ENCODE measurements at regions not wholly inside any gene's neighbourhood (a gene's known extent, or its start where the extent isn't known, plus 50 kb on each side); places are given as distances from the start of the nearest gene placed in this dataset.

DNA sequence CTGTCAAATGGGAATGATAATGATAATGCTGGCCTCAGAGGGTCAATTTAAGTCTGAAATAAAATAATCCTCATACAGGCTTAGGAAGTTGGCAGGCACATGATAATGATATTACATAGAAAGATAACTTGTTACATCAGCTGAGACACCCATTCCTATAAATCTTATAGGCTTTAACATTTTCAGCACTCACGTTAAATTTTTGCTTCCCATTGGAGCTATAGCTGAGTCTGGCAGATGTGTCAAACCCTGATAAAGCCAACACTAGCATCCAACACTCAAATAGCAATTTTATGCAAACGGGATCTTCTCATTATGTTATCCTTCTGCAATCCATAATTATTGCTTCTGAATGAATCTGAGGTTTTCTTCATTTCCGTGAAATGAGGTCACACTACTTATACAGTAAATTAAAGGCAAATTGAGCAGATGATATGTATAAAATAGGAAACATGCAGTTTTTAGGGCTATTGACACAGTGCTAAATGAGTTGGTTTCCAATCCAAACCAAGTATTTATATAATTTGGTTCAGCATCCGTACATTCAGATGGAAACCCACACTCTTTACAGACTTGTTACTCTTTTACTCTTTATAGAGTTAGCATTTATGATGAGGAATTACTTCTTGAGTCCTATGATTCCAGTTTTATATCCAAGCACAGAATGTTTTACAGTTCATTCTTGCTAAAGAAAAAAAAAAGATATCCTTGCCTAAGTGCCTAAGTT is 481.6 kb downstream of the BTBD3 start:
- Mint-ChIP-seq H3K27ac (ENCODE audit: unreplicated experiment) (no peak overlapping the region), H3K27me3 (ENCODE audit: low read depth) (no peaks in the 10 kb centered on the region), H3K9me3 (peaks cover 5% of the 10 kb centered on the region), H3K4me3 (no peak overlapping the region), H3K36me3 (ENCODE audit: low read depth) (no peaks in the 10 kb centered on the region), H3K4me1 (no peaks in the 10 kb centered on the region)
- no peak for DNase-seq (ENCODE audit: low read depth, low spot score)
- TF ChIP-seq, protein P1, sequence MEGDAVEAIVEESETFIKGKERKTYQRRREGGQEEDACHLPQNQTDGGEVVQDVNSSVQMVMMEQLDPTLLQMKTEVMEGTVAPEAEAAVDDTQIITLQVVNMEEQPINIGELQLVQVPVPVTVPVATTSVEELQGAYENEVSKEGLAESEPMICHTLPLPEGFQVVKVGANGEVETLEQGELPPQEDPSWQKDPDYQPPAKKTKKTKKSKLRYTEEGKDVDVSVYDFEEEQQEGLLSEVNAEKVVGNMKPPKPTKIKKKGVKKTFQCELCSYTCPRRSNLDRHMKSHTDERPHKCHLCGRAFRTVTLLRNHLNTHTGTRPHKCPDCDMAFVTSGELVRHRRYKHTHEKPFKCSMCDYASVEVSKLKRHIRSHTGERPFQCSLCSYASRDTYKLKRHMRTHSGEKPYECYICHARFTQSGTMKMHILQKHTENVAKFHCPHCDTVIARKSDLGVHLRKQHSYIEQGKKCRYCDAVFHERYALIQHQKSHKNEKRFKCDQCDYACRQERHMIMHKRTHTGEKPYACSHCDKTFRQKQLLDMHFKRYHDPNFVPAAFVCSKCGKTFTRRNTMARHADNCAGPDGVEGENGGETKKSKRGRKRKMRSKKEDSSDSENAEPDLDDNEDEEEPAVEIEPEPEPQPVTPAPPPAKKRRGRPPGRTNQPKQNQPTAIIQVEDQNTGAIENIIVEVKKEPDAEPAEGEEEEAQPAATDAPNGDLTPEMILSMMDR (conservative IDR thresholded peaks at IDR 0.05) = no peak

DNA sequence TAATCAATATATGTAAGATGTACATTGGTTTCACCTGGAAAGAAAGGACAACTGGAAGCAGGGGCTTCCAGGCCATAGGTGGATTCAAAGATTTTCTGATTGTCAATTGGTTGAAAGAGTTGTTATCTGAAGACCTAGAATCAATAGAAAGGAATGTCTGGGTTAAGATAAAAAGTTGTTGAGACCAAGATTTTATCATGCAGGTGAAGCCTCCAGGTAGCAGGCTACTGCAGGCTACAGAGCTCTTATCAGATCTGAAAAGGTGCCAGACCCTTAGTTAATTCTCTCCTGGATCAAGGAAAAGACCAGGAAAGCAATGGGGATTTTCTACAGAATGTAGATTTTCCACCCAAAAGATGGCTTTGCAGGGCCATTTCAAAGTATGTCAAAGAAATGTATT is 487.2 kb downstream of the BTBD3 start:
- DNase-seq (ENCODE audit: low read depth, low spot score) = no peak
- Mint-ChIP-seq H3K36me3 (ENCODE audit: low read depth) (peaks cover 8% of the 10 kb centered on the region), H3K27me3 (ENCODE audit: low read depth) (no peaks in the 10 kb centered on the region), H3K9me3 (peaks cover 21% of the 10 kb centered on the region), H3K4me3 (no peak overlapping the region), H3K27ac (ENCODE audit: unreplicated experiment) (no peak overlapping the region), H3K4me1 (no peaks in the 10 kb centered on the region)
- TF ChIP-seq, protein P1 (conservative IDR thresholded peaks at IDR 0.05) = no peak

DNA sequence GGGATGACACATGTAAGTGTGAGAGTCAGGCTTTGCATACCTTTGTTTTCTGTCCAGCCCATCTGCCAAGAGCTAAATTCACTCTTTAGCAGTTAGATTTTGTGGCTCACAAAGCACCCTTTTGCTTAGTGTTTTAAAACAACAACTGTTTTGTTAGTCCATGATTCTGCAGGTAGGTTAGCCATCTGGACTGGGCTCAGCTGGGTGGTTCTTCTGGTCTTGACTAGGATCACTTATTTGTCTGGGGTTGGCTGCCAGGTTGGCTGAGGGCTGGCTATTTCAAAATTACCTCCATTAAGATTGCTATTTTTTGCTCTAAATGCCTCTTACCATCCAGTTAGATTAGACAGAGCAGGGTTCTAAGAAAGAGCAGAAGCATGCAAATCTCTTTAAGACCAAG is 489.3 kb downstream of the BTBD3 start:
- no peak for DNase-seq (ENCODE audit: low read depth, low spot score)
- H3K4me1 Mint-ChIP-seq = no peaks in the 10 kb centered on the region
- TF ChIP-seq, protein P1 (conservative IDR thresholded peaks at IDR 0.05) = no peak
- no peaks in the 10 kb centered on the region for H3K27me3 Mint-ChIP-seq (ENCODE audit: low read depth)
- peaks cover 8% of the 10 kb centered on the region for H3K36me3 Mint-ChIP-seq (ENCODE audit: low read depth)
- H3K4me3 Mint-ChIP-seq = no peak overlapping the region
- no peak overlapping the region for H3K27ac Mint-ChIP-seq (ENCODE audit: unreplicated experiment)
- H3K9me3 Mint-ChIP-seq = peaks cover 22% of the 10 kb centered on the region

DNA sequence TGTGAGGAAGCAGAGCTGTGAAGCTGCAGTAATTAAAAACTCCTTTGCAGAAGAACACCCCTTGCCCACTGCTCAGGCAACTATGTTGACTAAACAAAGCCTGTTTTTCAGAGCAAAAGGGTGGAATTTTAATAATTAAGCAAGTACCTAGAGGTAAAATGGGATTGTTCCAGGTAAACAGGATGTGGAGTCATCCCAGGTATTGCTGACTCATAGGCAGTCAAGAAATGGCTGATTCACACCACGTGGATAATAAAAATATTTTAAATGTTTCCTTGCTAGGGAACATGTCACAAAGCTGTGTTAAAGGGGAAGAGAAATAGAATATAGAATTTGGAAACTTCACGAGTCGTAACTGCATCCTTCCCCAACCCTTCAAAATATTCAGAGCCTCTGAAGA is 491.8 kb downstream of the BTBD3 start:
- H3K27ac Mint-ChIP-seq (ENCODE audit: unreplicated experiment) = no peak overlapping the region
- peaks cover 17% of the 10 kb centered on the region for H3K9me3 Mint-ChIP-seq
- H3K4me1 Mint-ChIP-seq = peaks cover 3% of the 10 kb centered on the region
- H3K27me3 Mint-ChIP-seq (ENCODE audit: low read depth) = no peaks in the 10 kb centered on the region
- DNase-seq (ENCODE audit: low read depth, low spot score) = no peak
- TF ChIP-seq, protein P1 (conservative IDR thresholded peaks at IDR 0.05) = no peak
- peaks cover 8% of the 10 kb centered on the region for H3K36me3 Mint-ChIP-seq (ENCODE audit: low read depth)
- H3K4me3 Mint-ChIP-seq = no peak overlapping the region

DNA sequence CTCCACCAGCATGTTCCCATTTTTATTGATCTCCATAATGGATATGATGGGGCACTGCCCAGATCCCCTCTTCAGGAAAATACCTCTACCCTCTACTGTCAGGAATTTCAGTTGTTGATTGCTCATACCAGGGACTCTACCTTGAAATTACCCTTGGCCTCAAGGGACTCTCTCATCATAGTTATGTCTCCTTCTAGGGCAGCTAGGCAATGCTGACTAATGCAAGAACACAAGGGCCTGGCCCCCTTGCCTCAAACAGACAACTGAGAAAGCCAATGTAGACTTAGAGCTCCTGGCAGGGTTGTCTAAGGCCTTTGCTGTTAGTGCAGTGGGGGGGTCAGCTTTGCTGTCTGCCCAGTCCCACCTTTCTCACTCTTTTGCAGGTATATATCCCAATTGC is 493.1 kb downstream of the BTBD3 start:
- no peak for DNase-seq (ENCODE audit: low read depth, low spot score)
- TF ChIP-seq, protein P1 (conservative IDR thresholded peaks at IDR 0.05) = no peak
- Mint-ChIP-seq H3K4me1 (peaks cover 16% of the 10 kb centered on the region), H3K4me3 (no peak overlapping the region), H3K9me3 (peaks cover 17% of the 10 kb centered on the region), H3K27me3 (ENCODE audit: low read depth) (no peaks in the 10 kb centered on the region), H3K27ac (ENCODE audit: unreplicated experiment) (no peak overlapping the region), H3K36me3 (ENCODE audit: low read depth) (peaks cover 3% of the 10 kb centered on the region)

Measured in neural crest cell (in vitro differentiated cells).